ENCODE measurements at regions not wholly inside any gene's neighbourhood (a gene's known extent, or its start where the extent isn't known, plus 50 kb on each side); places are given as distances from the start of the nearest gene placed in this dataset.

- Mint-ChIP-seq H3K4me3 (no peak overlapping the region), H3K27ac (no peak overlapping the region), H3K9me3 (peaks cover 9 to 31% of the 10 kb centered on the region in 2 donors), H3K27me3 (no peaks in the 10 kb centered on the region), H3K4me1 (no peaks in the 10 kb centered on the region)
- ATAC-seq (no peak), DNase-seq (no peak)
Measured at GRCh38 chr22:48669986-48670716, 1157.5 kb downstream of the BRD1 start.

GRCh38 chr22:48669226-48669625, 1158.4 kb downstream of the BRD1 start:
- no peak for ATAC-seq
- Mint-ChIP-seq H3K27me3 (no peaks in the 10 kb centered on the region), H3K27ac (no peak overlapping the region), H3K4me3 (no peak overlapping the region), H3K4me1 (no peaks in the 10 kb centered on the region), H3K9me3 (peaks cover 9 to 37% of the 10 kb centered on the region in 2 donors)
- DNase-seq: no peak

- H3K4me3 Mint-ChIP-seq: no peak overlapping the region
- no peaks in the 10 kb centered on the region for H3K27me3 Mint-ChIP-seq
- no peak overlapping the region for H3K27ac Mint-ChIP-seq
- no peak for DNase-seq
- peaks cover 3 to 20% of the 10 kb centered on the region in 2 donors for H3K9me3 Mint-ChIP-seq
- ATAC-seq: no peak
- no peaks in the 10 kb centered on the region for H3K4me1 Mint-ChIP-seq
Measured at GRCh38 chr22:48667289-48667688, 1160.4 kb downstream of the BRD1 start.

- Mint-ChIP-seq H3K27me3 (no peaks in the 10 kb centered on the region), H3K9me3 (peaks cover 0 to 13% of the 10 kb centered on the region in 2 donors), H3K4me3 (no peak overlapping the region), H3K27ac (no peak overlapping the region), H3K4me1 (no peaks in the 10 kb centered on the region)
- no peak for DNase-seq
- no peak for ATAC-seq
Measured at GRCh38 chr22:48666620-48667019, 1161.1 kb downstream of the BRD1 start.

GRCh38 chr22:48665311-48665995, 1162.2 kb downstream of the BRD1 start:
- ATAC-seq (no peak), DNase-seq (no peak)
- Mint-ChIP-seq H3K27me3 (no peaks in the 10 kb centered on the region), H3K9me3 (peaks cover 0 to 12% of the 10 kb centered on the region in 2 donors), H3K4me1 (no peaks in the 10 kb centered on the region), H3K27ac (no peak overlapping the region), H3K4me3 (no peak overlapping the region)

- no peak for DNase-seq
- H3K27me3 Mint-ChIP-seq: no peaks in the 10 kb centered on the region
- H3K9me3 Mint-ChIP-seq: peaks cover 0 to 12% of the 10 kb centered on the region in 2 donors
- H3K27ac Mint-ChIP-seq: no peak overlapping the region
- no peaks in the 10 kb centered on the region for H3K4me1 Mint-ChIP-seq
- ATAC-seq: no peak
- no peak overlapping the region for H3K4me3 Mint-ChIP-seq
Measured at GRCh38 chr22:48664586-48664985, 1163.1 kb downstream of the BRD1 start.

GRCh38 chr22:48663297-48663696, 1164.4 kb downstream of the BRD1 start:
- DNase-seq (no peak), ATAC-seq (no peak)
- Mint-ChIP-seq H3K27ac (no peak overlapping the region), H3K4me1 (no peaks in the 10 kb centered on the region), H3K27me3 (no peaks in the 10 kb centered on the region), H3K9me3 (peaks cover 0 to 12% of the 10 kb centered on the region in 2 donors), H3K4me3 (no peak overlapping the region)

GRCh38 chr22:48662476-48663135, 1165.1 kb downstream of the BRD1 start:
- Mint-ChIP-seq H3K4me1 (no peaks in the 10 kb centered on the region), H3K4me3 (no peak overlapping the region), H3K27me3 (no peaks in the 10 kb centered on the region), H3K9me3 (peaks cover 0 to 12% of the 10 kb centered on the region in 2 donors), H3K27ac (no peak overlapping the region)
- ATAC-seq: no peak
- DNase-seq: no peak

- no peaks in the 10 kb centered on the region for H3K27me3 Mint-ChIP-seq
- H3K27ac Mint-ChIP-seq: no peak overlapping the region
- peaks cover 0 to 12% of the 10 kb centered on the region in 2 donors for H3K9me3 Mint-ChIP-seq
- no peak overlapping the region for H3K4me3 Mint-ChIP-seq
- DNase-seq: no peak
- no peak for ATAC-seq
- no peaks in the 10 kb centered on the region for H3K4me1 Mint-ChIP-seq
Measured at GRCh38 chr22:48661984-48662383, 1165.7 kb downstream of the BRD1 start.

- H3K27me3 Mint-ChIP-seq: no peaks in the 10 kb centered on the region
- no peak overlapping the region for H3K27ac Mint-ChIP-seq
- no peaks in the 10 kb centered on the region for H3K4me1 Mint-ChIP-seq
- ATAC-seq (no peak), DNase-seq (no peak)
- peaks cover 0 to 12% of the 10 kb centered on the region in 2 donors for H3K9me3 Mint-ChIP-seq
- no peak overlapping the region for H3K4me3 Mint-ChIP-seq
Measured at GRCh38 chr22:48660790-48661740, 1166.6 kb downstream of the BRD1 start.

- no peak for DNase-seq
- Mint-ChIP-seq H3K27me3 (no peaks in the 10 kb centered on the region), H3K27ac (no peak overlapping the region), H3K4me1 (no peaks in the 10 kb centered on the region), H3K9me3 (peaks cover 0 to 12% of the 10 kb centered on the region in 2 donors), H3K4me3 (no peak overlapping the region)
- ATAC-seq: no peak
Measured at GRCh38 chr22:48660104-48660789, 1167.4 kb downstream of the BRD1 start.

- Mint-ChIP-seq H3K4me1 (no peaks in the 10 kb centered on the region), H3K27me3 (no peaks in the 10 kb centered on the region), H3K27ac (peak overlapping the region in 1 of 2 donors; percentile 12), H3K4me3 (no peak overlapping the region), H3K9me3 (peaks cover 0 to 5% of the 10 kb centered on the region in 2 donors)
- ATAC-seq (no peak), DNase-seq (no peak)
Measured at GRCh38 chr22:48659404-48659996, 1168.2 kb downstream of the BRD1 start.

GRCh38 chr22:48658871-48659270, 1168.8 kb downstream of the BRD1 start:
- no peaks in the 10 kb centered on the region for H3K9me3 Mint-ChIP-seq
- H3K4me1 Mint-ChIP-seq: no peaks in the 10 kb centered on the region
- no peaks in the 10 kb centered on the region for H3K27me3 Mint-ChIP-seq
- DNase-seq (no peak), ATAC-seq (no peak)
- no peak overlapping the region for H3K27ac Mint-ChIP-seq
- H3K4me3 Mint-ChIP-seq: no peak overlapping the region

- H3K4me3 Mint-ChIP-seq: no peak overlapping the region
- no peaks in the 10 kb centered on the region for H3K4me1 Mint-ChIP-seq
- DNase-seq (no peak), ATAC-seq (no peak)
- H3K9me3 Mint-ChIP-seq: no peaks in the 10 kb centered on the region
- H3K27me3 Mint-ChIP-seq: no peaks in the 10 kb centered on the region
- no peak overlapping the region for H3K27ac Mint-ChIP-seq
Measured at GRCh38 chr22:48658246-48658645, 1169.4 kb downstream of the BRD1 start.

Measured in stimulated activated naive CD8-positive, alpha-beta T cell treated with anti-CD3 and anti-CD28 coated beads, Interleukin-15, amount 100 ng/mL, for 72 hours (primary cell).